Endothelial cell (in vitro differentiated cells): ENCODE measurements at regions not wholly inside any gene's neighbourhood (a gene's known extent, or its start where the extent isn't known, plus 50 kb on each side); places are given as distances from the start of the nearest gene placed in this dataset.
"Not testable (repeated sequence)": the region's sequence is repeated elsewhere in the genome, so short reads cannot be mapped to it uniquely, and the experiment has no call there.

Source experiments
- DNase-seq: peaks from one replicate; pipeline ENCODE4 v3.0.0; 2021; ENCODE audit warnings: low spot score
- H3K27ac Mint-ChIP-seq: one replicate; pipeline ENCODE4 v1.8.0; 2021; ENCODE audit warnings: mixed read lengths, inconsistent platforms; ENCODE audit not compliant: unreplicated experiment
- H3K27me3 Mint-ChIP-seq: one replicate; pipeline ENCODE4 v1.8.0; 2021; ENCODE audit warnings: mild to moderate bottlenecking, moderate library complexity, mixed read lengths, inconsistent platforms; ENCODE audit not compliant: unreplicated experiment
- H3K36me3 Mint-ChIP-seq: one replicate; pipeline ENCODE4 v1.8.0; 2021; ENCODE audit warnings: mild to moderate bottlenecking, low read depth, mixed read lengths, inconsistent platforms; ENCODE audit not compliant: unreplicated experiment
- H3K4me1 Mint-ChIP-seq: one replicate; pipeline ENCODE4 v1.8.0; 2021; ENCODE audit warnings: mild to moderate bottlenecking, mixed read lengths, inconsistent platforms; ENCODE audit not compliant: unreplicated experiment
- H3K4me3 Mint-ChIP-seq: one replicate; pipeline ENCODE4 v1.8.0; 2021; ENCODE audit warnings: mild to moderate bottlenecking, mixed read lengths, inconsistent platforms; ENCODE audit not compliant: unreplicated experiment
- H3K9me3 Mint-ChIP-seq: one replicate; pipeline ENCODE4 v1.8.0; 2021; ENCODE audit warnings: mixed read lengths, inconsistent platforms; ENCODE audit not compliant: unreplicated experiment
- TF ChIP-seq, protein P1 (sequence below): fragments of 200-600 bp; sonication (generic); IDR thresholded peaks from one replicate; pipeline ENCODE4 v1.5.0; 2021; ENCODE audit warnings: antibody characterized with exemption; ENCODE audit not compliant: unreplicated experiment

DNA sequence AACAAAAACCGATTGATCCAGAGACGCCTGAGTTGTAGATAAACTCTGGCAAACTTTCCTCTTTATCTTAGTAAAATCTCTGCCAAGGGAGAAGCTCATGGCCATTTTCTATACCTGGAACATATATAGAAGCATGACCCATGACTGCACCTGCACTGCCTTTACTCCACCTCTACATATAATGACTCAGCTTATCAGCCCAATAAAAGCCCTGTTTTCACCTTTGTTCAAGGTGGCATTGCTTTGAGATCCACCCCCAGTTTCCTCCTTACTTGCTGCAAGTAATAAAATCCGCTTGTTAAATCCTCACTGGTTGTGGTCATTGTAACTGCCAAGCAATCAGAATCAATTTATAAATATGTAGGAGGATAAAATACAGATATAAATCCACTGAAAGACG lies 1280.4 kb downstream of the NSUN3 start:
- Mint-ChIP-seq H3K36me3 (no peaks in the 10 kb centered on the region), H3K27ac (no peak overlapping the region), H3K4me1 (no peaks in the 10 kb centered on the region), H3K9me3 (no peaks in the 10 kb centered on the region), H3K27me3 (no peaks in the 10 kb centered on the region), H3K4me3 (no peak overlapping the region)
- DNase-seq, result no peak
- TF ChIP-seq, protein P1, sequence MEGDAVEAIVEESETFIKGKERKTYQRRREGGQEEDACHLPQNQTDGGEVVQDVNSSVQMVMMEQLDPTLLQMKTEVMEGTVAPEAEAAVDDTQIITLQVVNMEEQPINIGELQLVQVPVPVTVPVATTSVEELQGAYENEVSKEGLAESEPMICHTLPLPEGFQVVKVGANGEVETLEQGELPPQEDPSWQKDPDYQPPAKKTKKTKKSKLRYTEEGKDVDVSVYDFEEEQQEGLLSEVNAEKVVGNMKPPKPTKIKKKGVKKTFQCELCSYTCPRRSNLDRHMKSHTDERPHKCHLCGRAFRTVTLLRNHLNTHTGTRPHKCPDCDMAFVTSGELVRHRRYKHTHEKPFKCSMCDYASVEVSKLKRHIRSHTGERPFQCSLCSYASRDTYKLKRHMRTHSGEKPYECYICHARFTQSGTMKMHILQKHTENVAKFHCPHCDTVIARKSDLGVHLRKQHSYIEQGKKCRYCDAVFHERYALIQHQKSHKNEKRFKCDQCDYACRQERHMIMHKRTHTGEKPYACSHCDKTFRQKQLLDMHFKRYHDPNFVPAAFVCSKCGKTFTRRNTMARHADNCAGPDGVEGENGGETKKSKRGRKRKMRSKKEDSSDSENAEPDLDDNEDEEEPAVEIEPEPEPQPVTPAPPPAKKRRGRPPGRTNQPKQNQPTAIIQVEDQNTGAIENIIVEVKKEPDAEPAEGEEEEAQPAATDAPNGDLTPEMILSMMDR, result no peak

DNA sequence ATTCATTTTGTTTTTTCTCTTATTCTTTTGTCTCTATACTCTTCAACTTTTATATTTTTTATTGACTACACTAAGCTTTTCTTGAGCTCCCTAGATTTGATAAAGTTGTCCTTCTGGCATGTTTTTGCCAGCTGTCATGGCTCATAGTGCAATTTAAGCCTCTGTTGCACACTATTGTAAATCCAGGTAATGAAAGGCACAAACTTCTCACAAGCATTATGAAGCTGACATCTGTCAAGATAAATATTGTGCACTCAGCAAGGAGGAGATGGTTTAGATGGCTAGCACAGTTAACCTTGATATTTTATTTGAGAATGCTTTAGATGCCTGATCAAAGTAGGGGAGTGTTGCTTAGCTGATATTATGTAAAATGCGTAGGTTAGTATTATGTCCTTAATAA lies 1280.9 kb downstream of the NSUN3 start:
- no peaks in the 10 kb centered on the region for H3K36me3 Mint-ChIP-seq
- H3K27ac Mint-ChIP-seq, result no peak overlapping the region
- TF ChIP-seq, protein P1, result no peak
- H3K27me3 Mint-ChIP-seq, result no peaks in the 10 kb centered on the region
- no peaks in the 10 kb centered on the region for H3K4me1 Mint-ChIP-seq
- no peaks in the 10 kb centered on the region for H3K9me3 Mint-ChIP-seq
- H3K4me3 Mint-ChIP-seq, result no peak overlapping the region
- no peak for DNase-seq

DNA sequence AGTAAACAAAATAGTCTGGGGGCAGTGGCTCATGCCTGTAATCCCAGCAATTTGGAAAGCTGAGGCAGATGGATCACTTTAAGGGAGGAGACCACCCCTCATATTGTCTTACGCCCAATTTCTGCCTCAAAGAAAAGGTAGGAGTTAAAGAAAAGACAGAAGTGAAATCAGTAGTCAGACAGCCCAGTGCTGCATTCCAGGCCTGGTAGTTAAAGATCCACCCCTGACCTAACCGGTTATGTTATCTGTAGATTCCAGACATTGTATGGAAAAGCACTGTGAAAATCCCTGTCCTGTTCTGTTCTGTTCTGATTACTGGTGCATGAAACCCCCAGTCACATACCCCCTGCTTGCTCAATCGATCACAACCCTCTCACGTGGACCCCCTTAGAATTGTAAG lies 1285.1 kb downstream of the NSUN3 start:
- H3K36me3 Mint-ChIP-seq, H3K27ac Mint-ChIP-seq, H3K9me3 Mint-ChIP-seq, H3K4me3 Mint-ChIP-seq, H3K27me3 Mint-ChIP-seq, H3K4me1 Mint-ChIP-seq, DNase-seq: not testable (repeated sequence)

DNA sequence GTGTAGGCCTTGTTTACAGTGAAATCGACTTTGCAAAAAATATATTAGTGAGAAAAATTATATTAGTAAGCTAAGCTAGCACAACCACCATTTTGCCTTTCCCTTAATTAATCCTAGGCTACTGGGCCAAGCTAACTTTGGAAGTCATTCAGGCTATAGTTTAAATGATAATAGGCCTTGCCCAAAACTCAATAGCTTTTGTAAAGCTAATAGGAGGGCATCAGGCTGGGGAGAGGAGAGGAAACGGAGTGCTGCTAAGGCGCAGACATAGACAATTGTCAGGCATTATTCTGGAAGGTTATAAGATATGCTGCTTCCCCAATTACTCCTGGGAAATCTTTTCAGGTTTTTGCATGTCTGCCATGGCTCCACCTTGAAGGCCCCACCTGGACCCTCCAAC lies 1286.0 kb downstream of the NSUN3 start:
- Mint-ChIP-seq H3K9me3 (no peaks in the 10 kb centered on the region), H3K36me3 (no peaks in the 10 kb centered on the region), H3K4me1 (no peaks in the 10 kb centered on the region), H3K27me3 (no peaks in the 10 kb centered on the region), H3K27ac (no peak overlapping the region), H3K4me3 (no peak overlapping the region)
- TF ChIP-seq, protein P1, result no peak
- no peak for DNase-seq

DNA sequence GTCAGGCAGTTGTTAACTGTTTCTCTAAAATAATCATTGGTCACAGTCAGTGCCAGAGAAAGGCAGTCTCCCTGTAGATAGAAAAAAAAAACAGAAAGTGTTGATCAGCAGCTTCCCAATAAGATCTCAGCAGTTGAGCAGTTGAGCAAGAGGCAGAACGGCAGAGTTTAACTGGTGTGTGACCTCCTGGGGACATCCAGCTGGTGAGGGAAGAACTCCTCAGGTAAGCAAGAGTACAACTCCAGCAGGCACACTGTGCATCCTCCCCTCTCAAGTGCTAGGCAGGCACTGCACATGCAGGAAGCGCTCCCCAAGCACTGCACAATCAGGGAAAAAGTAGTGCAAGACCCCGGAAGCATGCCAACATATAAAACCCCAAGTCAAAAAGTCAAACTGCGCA lies 1287.2 kb downstream of the NSUN3 start:
- TF ChIP-seq, protein P1, result no peak
- H3K9me3 Mint-ChIP-seq, result no peaks in the 10 kb centered on the region
- no peaks in the 10 kb centered on the region for H3K36me3 Mint-ChIP-seq
- no peak overlapping the region for H3K4me3 Mint-ChIP-seq
- DNase-seq, result no peak
- no peak overlapping the region for H3K27ac Mint-ChIP-seq
- H3K4me1 Mint-ChIP-seq, result no peaks in the 10 kb centered on the region
- H3K27me3 Mint-ChIP-seq, result no peaks in the 10 kb centered on the region

DNA sequence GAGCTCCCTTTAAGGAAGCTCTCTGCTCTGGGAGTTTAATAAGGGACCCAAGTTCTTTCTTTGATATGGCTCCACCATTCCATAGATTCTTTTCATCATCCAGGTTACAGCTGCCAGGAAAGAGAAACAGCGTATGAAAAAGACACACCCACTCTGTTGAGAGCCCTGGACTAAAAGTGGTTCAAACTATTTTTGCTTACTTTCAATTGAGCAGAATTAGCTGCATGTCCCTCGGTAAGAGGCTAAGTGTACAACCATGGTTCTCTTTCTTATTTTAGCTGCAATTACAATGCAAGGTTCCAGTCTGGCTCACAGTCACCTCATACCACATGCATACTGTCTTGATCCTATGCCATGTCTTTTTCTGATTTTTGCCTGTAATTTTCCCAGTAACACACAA lies 1288.3 kb downstream of the NSUN3 start:
- no peaks in the 10 kb centered on the region for H3K9me3 Mint-ChIP-seq
- H3K4me3 Mint-ChIP-seq, result no peak overlapping the region
- H3K4me1 Mint-ChIP-seq, result no peaks in the 10 kb centered on the region
- no peaks in the 10 kb centered on the region for H3K27me3 Mint-ChIP-seq
- H3K27ac Mint-ChIP-seq, result no peak overlapping the region
- H3K36me3 Mint-ChIP-seq, result no peaks in the 10 kb centered on the region
- TF ChIP-seq, protein P1, result no peak
- no peak for DNase-seq
